ENCODE measurements at regions not wholly inside any gene's neighbourhood (a gene's known extent, or its start where the extent isn't known, plus 50 kb on each side); places are given as distances from the start of the nearest gene placed in this dataset.
A peak's percentile ranks its signal among the peaks of the same experiment; 100 is the strongest.
"Not testable (repeated sequence)": the region's sequence is repeated elsewhere in the genome, so short reads cannot be mapped to it uniquely, and the experiment has no call there.

GRCh38 chrX:109880629-109881028, 122.3 kb upstream of the TMEM164 start:
- no peak for TF ChIP-seq CTCF (IDR thresholded peaks at IDR 0.05; ENCODE audit: insufficient read depth, low read length, poor library complexity, severe bottlenecking)
- peak; percentile 43 for DNase-seq (ENCODE audit: extremely low read depth, insufficient read length)
- Histone ChIP-seq H3K36me3 (ENCODE audit: control insufficient read depth, insufficient read depth, low read length) (no peaks in the 10 kb centered on the region), H3K4me3 (replicated peaks; ENCODE audit: low read depth, low read length) (no peak overlapping the region), H3K27me3 (replicated peaks; ENCODE audit: control insufficient read depth, insufficient read depth, low read length) (no peaks in the 10 kb centered on the region)

GRCh38 chrX:109886122-109886761, 116.7 kb upstream of the TMEM164 start:
- Histone ChIP-seq H3K27me3 (replicated peaks; ENCODE audit: control insufficient read depth, insufficient read depth, low read length) (no peaks in the 10 kb centered on the region), H3K4me3 (replicated peaks; ENCODE audit: low read depth, low read length) (no peak overlapping the region), H3K36me3 (ENCODE audit: control insufficient read depth, insufficient read depth, low read length) (no peaks in the 10 kb centered on the region)
- TF ChIP-seq CTCF (IDR thresholded peaks at IDR 0.05; ENCODE audit: insufficient read depth, low read length, poor library complexity, severe bottlenecking) = peak; percentile 84
- no peak for DNase-seq (ENCODE audit: extremely low read depth, insufficient read length)

GRCh38 chrX:109889289-109890006, 113.5 kb upstream of the TMEM164 start:
- TF ChIP-seq CTCF (IDR thresholded peaks at IDR 0.05; ENCODE audit: insufficient read depth, low read length, poor library complexity, severe bottlenecking) = no peak
- H3K4me3 ChIP-seq (replicated peaks; ENCODE audit: low read depth, low read length) = no peak overlapping the region
- no peak for DNase-seq (ENCODE audit: extremely low read depth, insufficient read length)
- no peaks in the 10 kb centered on the region for H3K36me3 ChIP-seq (ENCODE audit: control insufficient read depth, insufficient read depth, low read length)
- H3K27me3 ChIP-seq (replicated peaks; ENCODE audit: control insufficient read depth, insufficient read depth, low read length) = no peaks in the 10 kb centered on the region

GRCh38 chrX:109890300-109890699, 112.6 kb upstream of the TMEM164 start:
- H3K36me3 ChIP-seq (ENCODE audit: control insufficient read depth, insufficient read depth, low read length) = no peaks in the 10 kb centered on the region
- no peaks in the 10 kb centered on the region for H3K27me3 ChIP-seq (replicated peaks; ENCODE audit: control insufficient read depth, insufficient read depth, low read length)
- DNase-seq (ENCODE audit: extremely low read depth, insufficient read length) = no peak
- TF ChIP-seq CTCF (IDR thresholded peaks at IDR 0.05; ENCODE audit: insufficient read depth, low read length, poor library complexity, severe bottlenecking) = no peak
- H3K4me3 ChIP-seq (replicated peaks; ENCODE audit: low read depth, low read length) = no peak overlapping the region

- Histone ChIP-seq H3K4me3 (replicated peaks; ENCODE audit: low read depth, low read length) (no peak overlapping the region), H3K36me3 (ENCODE audit: control insufficient read depth, insufficient read depth, low read length) (no peaks in the 10 kb centered on the region), H3K27me3 (replicated peaks; ENCODE audit: control insufficient read depth, insufficient read depth, low read length) (no peaks in the 10 kb centered on the region)
- peak; percentile 24 for DNase-seq (ENCODE audit: extremely low read depth, insufficient read length)
- peak; percentile 94 for TF ChIP-seq CTCF (IDR thresholded peaks at IDR 0.05; ENCODE audit: insufficient read depth, low read length, poor library complexity, severe bottlenecking)
Observed at GRCh38 chrX:109890910-109891502, 111.9 kb upstream of the TMEM164 start.

GRCh38 chrX:109896024-109896423, 106.9 kb upstream of the TMEM164 start:
- DNase-seq (ENCODE audit: extremely low read depth, insufficient read length); H3K36me3 ChIP-seq (ENCODE audit: control insufficient read depth, insufficient read depth, low read length); H3K27me3 ChIP-seq (replicated peaks; ENCODE audit: control insufficient read depth, insufficient read depth, low read length); H3K4me3 ChIP-seq (replicated peaks; ENCODE audit: low read depth, low read length): not testable (repeated sequence)

Measured in GM06990 (cell line).